Natural killer cell (primary cell): ENCODE measurements at regions not wholly inside any gene's neighbourhood (a gene's known extent, or its start where the extent isn't known, plus 50 kb on each side); places are given as distances from the start of the nearest gene placed in this dataset.
"Not testable (repeated sequence)": the region's sequence is repeated elsewhere in the genome, so short reads cannot be mapped to it uniquely, and the experiment has no call there.

Experiments used
- ATAC-seq, 3 donors: fragments of 150-1000 bp in 2 of 3; fragments of 200-7000 bp in 1 of 3; cut with Tn5 transposase; 1 replicate in 1 of 3; 2 replicates in 2 of 3; pipeline ENCODE4 v1.10.0; 2021; ENCODE audit warnings: mild to moderate bottlenecking in 2 of 3, moderate library complexity in 2 of 3
- DNase-seq, 2 donors: peaks; one replicate each; pipeline versions ENCODE4 v3.0.0 to v3.0.0-alpha.2; 2013 to 2021; ENCODE audit warnings: mixed read lengths in 1 of 2
- H3K27ac ChIP-seq: one replicate; pipeline ENCODE4 v1.5.1; 2013; ENCODE audit warnings: mild to moderate bottlenecking, low read length
- H3K27me3 ChIP-seq: one replicate; pipeline ENCODE4 v1.6.1; 2013; ENCODE audit warnings: low read length; ENCODE audit not compliant: control insufficient read depth, insufficient read depth
- H3K36me3 ChIP-seq: one replicate; pipeline ENCODE4 v1.6.1; 2013; ENCODE audit warnings: low read length; ENCODE audit not compliant: control insufficient read depth, insufficient read depth
- H3K4me1 ChIP-seq: one replicate; pipeline ENCODE4 v1.6.1; 2013; ENCODE audit warnings: low read length; ENCODE audit not compliant: control insufficient read depth, insufficient read depth
- H3K4me3 ChIP-seq: one replicate; pipeline ENCODE4 v1.5.1; 2013; ENCODE audit warnings: low read length
- H3K9me3 ChIP-seq: one replicate; pipeline ENCODE4 v1.6.1; 2013; ENCODE audit warnings: low read length; ENCODE audit not compliant: control insufficient read depth, insufficient read depth
- H3K27ac Mint-ChIP-seq, 2 donors: one replicate each; pipeline ENCODE4 v1.8.0; 2022; ENCODE audit warnings: mild to moderate bottlenecking in 2 of 2, mixed read lengths in 2 of 2, moderate library complexity in 1 of 2
- H3K27me3 Mint-ChIP-seq, 2 donors: one replicate each; pipeline ENCODE4 v1.8.0; 2022; ENCODE audit warnings: low read depth in 2 of 2, mixed read lengths in 2 of 2
- H3K36me3 Mint-ChIP-seq: one replicate; pipeline ENCODE4 v1.8.0; 2022; ENCODE audit warnings: mixed read lengths
- H3K4me1 Mint-ChIP-seq, 2 donors: one replicate each; pipeline ENCODE4 v1.8.0; 2022; ENCODE audit warnings: mixed read lengths in 2 of 2
- H3K4me3 Mint-ChIP-seq: one replicate; pipeline ENCODE4 v1.8.0; 2022; ENCODE audit warnings: mild to moderate bottlenecking, moderate library complexity, mixed read lengths
- H3K9me3 Mint-ChIP-seq, 2 donors: one replicate each; pipeline ENCODE4 v1.8.0; 2022; ENCODE audit warnings: mixed read lengths in 2 of 2
- CTCF ChIP-seq: fragments of 200-600 bp; IDR thresholded peaks from one replicate; pipeline ENCODE4 v1.8.0; 2022; ENCODE audit warnings: antibody characterized with exemption
- WGBS: methylation state at CpG from one replicate; pipeline ENCODE4 v1.1.7; 2013; ENCODE audit warnings: missing lambda C conversion rate; ENCODE audit not compliant: insufficient coverage; 5-methylcytosine and 5-hydroxymethylcytosine counted together
- intact Hi-C: fragments of 100-400 bp; cut with micrococcal nuclease; formaldehyde crosslinking; loops from one replicate; pipeline ENCODE4 v1.14.2; 2022

DNA sequence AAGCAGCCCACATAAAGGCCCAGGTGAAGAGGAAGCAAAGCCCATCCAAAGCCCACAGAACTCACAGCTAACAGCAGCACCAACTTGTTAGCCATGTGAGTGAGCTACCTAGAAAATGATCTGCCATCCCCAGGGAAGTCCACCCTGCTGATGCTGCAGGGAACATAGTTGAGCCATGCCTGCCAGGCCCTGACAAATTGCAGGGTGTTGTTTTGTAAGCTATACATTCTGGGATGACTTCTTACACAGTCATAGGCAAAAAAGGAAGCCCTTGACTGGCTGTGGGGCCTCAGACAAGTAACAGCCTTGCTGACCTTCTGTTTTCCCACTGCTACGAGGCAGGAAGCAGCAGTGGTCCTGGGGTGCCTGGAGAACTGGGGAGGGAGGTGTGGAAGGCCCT, 262.7 kb downstream of the MATN1 start:
- Mint-ChIP-seq H3K27me3 (peaks cover 9 to 16% of the 10 kb centered on the region in 2 donors), H3K4me3 (no peak overlapping the region), H3K4me1 (no peaks in the 10 kb centered on the region), H3K9me3 (no peaks in the 10 kb centered on the region), H3K27ac (no peak overlapping the region), H3K36me3 (no peaks in the 10 kb centered on the region)
- no peak overlapping the region for H3K4me3 ChIP-seq
- H3K4me1 ChIP-seq: no peaks in the 10 kb centered on the region
- H3K27ac ChIP-seq: no peak overlapping the region
- TF ChIP-seq CTCF: no peak
- DNase-seq (no peak), ATAC-seq (no peak)
- WGBS: 7% methylated on average over 1 of the region's 1 CpG
- no peaks in the 10 kb centered on the region for H3K27me3 ChIP-seq
- intact Hi-C loops: no loop called here
- H3K36me3 ChIP-seq: no peaks in the 10 kb centered on the region
- no peaks in the 10 kb centered on the region for H3K9me3 ChIP-seq

- peak in 1 of 2 donors; percentile 11 for DNase-seq
- WGBS: 87% methylated on average over 13 of the region's 13 CpGs
Observed at GRCh38 chr1:30458730-30459485, 264.5 kb downstream of the MATN1 start.

DNA sequence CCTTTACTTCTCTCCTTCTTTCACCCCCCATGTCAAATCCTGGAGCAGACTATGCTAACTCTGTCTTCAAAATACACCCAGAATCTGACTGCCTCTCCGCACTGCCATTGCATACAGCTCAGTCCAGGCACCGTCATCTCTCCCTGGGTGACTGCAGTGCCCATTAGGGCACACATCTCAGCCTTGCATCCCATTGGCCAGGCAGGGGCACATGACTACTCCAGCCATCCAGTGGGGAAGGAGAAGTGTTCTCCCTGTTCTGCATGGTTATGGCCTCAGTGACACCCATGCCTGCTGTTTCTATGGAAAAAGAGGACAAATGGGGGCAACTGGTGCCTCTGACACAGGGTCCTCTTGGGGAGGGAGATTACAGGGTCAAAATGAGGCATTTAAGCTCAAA, 270.5 kb downstream of the MATN1 start:
- H3K36me3 ChIP-seq: no peaks in the 10 kb centered on the region
- 87% methylated on average over 2 of the region's 2 CpGs for WGBS
- Mint-ChIP-seq H3K4me1 (no peaks in the 10 kb centered on the region), H3K9me3 (no peaks in the 10 kb centered on the region), H3K36me3 (no peaks in the 10 kb centered on the region), H3K4me3 (no peak overlapping the region), H3K27me3 (peaks cover 9 to 10% of the 10 kb centered on the region in 2 donors), H3K27ac (no peak overlapping the region)
- no peaks in the 10 kb centered on the region for H3K9me3 ChIP-seq
- H3K4me1 ChIP-seq: no peaks in the 10 kb centered on the region
- intact Hi-C loops: no loop called here
- DNase-seq (no peak), ATAC-seq (no peak)
- no peaks in the 10 kb centered on the region for H3K27me3 ChIP-seq
- H3K27ac ChIP-seq: no peak overlapping the region
- H3K4me3 ChIP-seq: no peak overlapping the region
- TF ChIP-seq CTCF: no peak

More at GRCh38 chr1:30458730-30459485, 264.5 kb downstream of the MATN1 start:
- H3K4me1 Mint-ChIP-seq, H3K4me3 Mint-ChIP-seq, H3K27me3 ChIP-seq, H3K4me3 ChIP-seq, intact Hi-C loops, ATAC-seq, H3K27ac ChIP-seq, H3K9me3 Mint-ChIP-seq, H3K36me3 ChIP-seq, H3K36me3 Mint-ChIP-seq, H3K27ac Mint-ChIP-seq, H3K9me3 ChIP-seq, H3K4me1 ChIP-seq: not testable (repeated sequence)
- peaks cover 9 to 16% of the 10 kb centered on the region in 2 donors for H3K27me3 Mint-ChIP-seq

GRCh38 chr1:30452170-30452569, 271.2 kb downstream of the MATN1 start:
- intact Hi-C loops: no loop called here
- Histone ChIP-seq H3K27ac (no peak overlapping the region), H3K27me3 (no peaks in the 10 kb centered on the region), H3K4me3 (no peak overlapping the region), H3K9me3 (no peaks in the 10 kb centered on the region), H3K36me3 (no peaks in the 10 kb centered on the region), H3K4me1 (no peaks in the 10 kb centered on the region)
- H3K36me3 Mint-ChIP-seq: no peaks in the 10 kb centered on the region
- 64% methylated on average over 2 of the region's 2 CpGs for WGBS
- H3K4me1 Mint-ChIP-seq: no peaks in the 10 kb centered on the region
- peaks cover 9 to 11% of the 10 kb centered on the region in 2 donors for H3K27me3 Mint-ChIP-seq
- no peak overlapping the region for H3K27ac Mint-ChIP-seq
- TF ChIP-seq CTCF: no peak
- no peak overlapping the region for H3K4me3 Mint-ChIP-seq
- DNase-seq (no peak), ATAC-seq (no peak)
- no peaks in the 10 kb centered on the region for H3K9me3 Mint-ChIP-seq
